NT2/D1 (cell line): ENCODE measurements at regions not wholly inside any gene's neighbourhood (a gene's known extent, or its start where the extent isn't known, plus 50 kb on each side); places are given as distances from the start of the nearest gene placed in this dataset.

Experiments used
- SUZ12 ChIP-seq: IDR thresholded peaks from 2 replicates; pipeline ENCODE4 v1.6.1; 2011; ENCODE audit not compliant: insufficient read length, insufficient read depth; ENCODE audit errors: extremely low read depth
- YY1 ChIP-seq: IDR thresholded peaks from 2 replicates; pipeline ENCODE4 v1.6.1; 2011; ENCODE audit not compliant: insufficient read length, insufficient read depth
- ZNF274 ChIP-seq: IDR thresholded peaks from 2 replicates; pipeline ENCODE4 v1.6.1; 2011; ENCODE audit warnings: mild to moderate bottlenecking, low read depth, low read length

GRCh38 chr4:174005422-174005821, 278.0 kb downstream of the FBXO8 start:
- TF ChIP-seq YY1 (no peak), SUZ12 (no peak), ZNF274 (no peak)
